ENCODE measurements at regions not wholly inside any gene's neighbourhood (a gene's known extent, or its start where the extent isn't known, plus 50 kb on each side); places are given as distances from the start of the nearest gene placed in this dataset.

DNA sequence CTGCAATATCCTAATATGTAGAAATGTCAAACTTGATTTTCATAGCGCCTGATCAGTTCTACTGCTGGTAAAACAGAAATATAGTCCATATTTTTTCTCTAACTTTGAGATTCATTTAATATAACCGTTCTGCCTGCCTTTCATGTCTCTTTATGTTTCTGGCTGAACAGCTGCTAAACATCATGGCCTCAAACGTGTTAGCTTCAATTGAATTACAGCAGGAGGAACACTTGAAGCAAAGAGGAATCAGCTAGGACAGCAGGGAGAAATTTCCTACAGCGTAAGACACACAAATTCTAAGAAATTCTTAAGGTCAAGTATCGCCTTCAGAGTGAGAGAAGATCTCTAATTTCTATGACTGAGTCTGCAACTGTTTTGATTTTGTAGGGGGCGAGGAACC lies 433.2 kb downstream of the FBXO15 start:
- Mint-ChIP-seq H3K4me3 (ENCODE audit: unreplicated experiment) (no peak overlapping the region), H3K27me3 (ENCODE audit: unreplicated experiment) (no peaks in the 10 kb centered on the region), H3K9me3 (ENCODE audit: unreplicated experiment) (no peaks in the 10 kb centered on the region), H3K27ac (ENCODE audit: unreplicated experiment) (no peak overlapping the region), H3K36me3 (ENCODE audit: unreplicated experiment) (no peaks in the 10 kb centered on the region), H3K4me1 (ENCODE audit: low read depth, unreplicated experiment) (no peaks in the 10 kb centered on the region)
- no peak for TF ChIP-seq CTCF (IDR thresholded peaks at IDR 0.05; ENCODE audit: partially characterized antibody, unreplicated experiment)
- DNase-seq, result no peak

GRCh38 chr18:73711256-73711655 lies 436.4 kb downstream of the FBXO15 start:
- DNase-seq, result no peak
- no peak overlapping the region for H3K27ac Mint-ChIP-seq (ENCODE audit: unreplicated experiment)
- no peaks in the 10 kb centered on the region for H3K4me1 Mint-ChIP-seq (ENCODE audit: low read depth, unreplicated experiment)
- no peak overlapping the region for H3K4me3 Mint-ChIP-seq (ENCODE audit: unreplicated experiment)
- no peak for TF ChIP-seq CTCF (IDR thresholded peaks at IDR 0.05; ENCODE audit: partially characterized antibody, unreplicated experiment)
- H3K9me3 Mint-ChIP-seq (ENCODE audit: unreplicated experiment), result no peaks in the 10 kb centered on the region
- no peaks in the 10 kb centered on the region for H3K27me3 Mint-ChIP-seq (ENCODE audit: unreplicated experiment)
- H3K36me3 Mint-ChIP-seq (ENCODE audit: unreplicated experiment), result no peaks in the 10 kb centered on the region

DNA sequence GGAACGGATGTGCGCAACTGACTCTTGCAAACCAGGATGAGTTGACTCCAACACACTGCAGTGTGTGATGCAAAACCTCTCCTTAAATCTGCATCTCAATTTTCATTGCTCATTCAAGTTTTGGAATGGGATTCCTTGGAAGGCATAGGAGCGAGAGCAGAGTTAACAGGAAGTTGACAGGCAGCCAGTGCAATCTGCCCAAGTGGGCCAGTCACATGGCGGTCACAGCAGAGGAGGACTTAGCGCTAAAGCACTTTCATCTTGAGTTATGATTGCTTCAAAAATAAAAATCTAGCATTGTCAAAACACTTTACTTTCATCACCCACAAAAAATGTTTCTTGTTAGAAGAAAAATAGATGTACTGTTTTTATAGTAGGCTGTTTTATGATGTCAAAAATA lies 439.0 kb downstream of the FBXO15 start:
- Mint-ChIP-seq H3K4me3 (ENCODE audit: unreplicated experiment) (no peak overlapping the region), H3K9me3 (ENCODE audit: unreplicated experiment) (no peaks in the 10 kb centered on the region), H3K4me1 (ENCODE audit: low read depth, unreplicated experiment) (no peaks in the 10 kb centered on the region)

DNA sequence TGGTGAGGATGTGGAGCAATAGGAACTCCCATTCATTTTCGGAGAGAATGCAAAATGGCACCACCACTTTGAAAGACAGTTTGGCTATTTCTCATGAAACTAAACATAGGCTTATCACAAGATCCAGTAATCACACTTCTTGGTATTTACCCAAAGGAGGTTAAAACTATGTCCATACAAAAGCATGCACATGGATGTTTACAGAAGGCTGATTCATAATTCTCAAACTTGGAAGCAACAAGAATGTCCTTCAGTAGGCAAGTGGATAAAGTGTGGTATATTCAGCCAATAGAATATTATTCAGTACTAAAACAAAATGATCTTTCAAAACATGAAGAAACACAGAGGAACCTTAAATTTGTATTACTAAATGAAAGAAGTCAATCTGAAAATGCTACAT lies 440.6 kb downstream of the FBXO15 start:
- Mint-ChIP-seq H3K4me3 (ENCODE audit: unreplicated experiment) (no peak overlapping the region), H3K4me1 (ENCODE audit: low read depth, unreplicated experiment) (no peaks in the 10 kb centered on the region), H3K36me3 (ENCODE audit: unreplicated experiment) (no peaks in the 10 kb centered on the region), H3K27ac (ENCODE audit: unreplicated experiment) (no peak overlapping the region), H3K9me3 (ENCODE audit: unreplicated experiment) (no peaks in the 10 kb centered on the region), H3K27me3 (ENCODE audit: unreplicated experiment) (no peaks in the 10 kb centered on the region)
- no peak for DNase-seq
- no peak for TF ChIP-seq CTCF (IDR thresholded peaks at IDR 0.05; ENCODE audit: partially characterized antibody, unreplicated experiment)

More for the DNA sequence above, 439.0 kb downstream of the FBXO15 start:
- Mint-ChIP-seq H3K27ac (ENCODE audit: unreplicated experiment) (no peak overlapping the region), H3K36me3 (ENCODE audit: unreplicated experiment) (no peaks in the 10 kb centered on the region), H3K27me3 (ENCODE audit: unreplicated experiment) (no peaks in the 10 kb centered on the region)
- no peak for TF ChIP-seq CTCF (IDR thresholded peaks at IDR 0.05; ENCODE audit: partially characterized antibody, unreplicated experiment)
- DNase-seq, result no peak

DNA sequence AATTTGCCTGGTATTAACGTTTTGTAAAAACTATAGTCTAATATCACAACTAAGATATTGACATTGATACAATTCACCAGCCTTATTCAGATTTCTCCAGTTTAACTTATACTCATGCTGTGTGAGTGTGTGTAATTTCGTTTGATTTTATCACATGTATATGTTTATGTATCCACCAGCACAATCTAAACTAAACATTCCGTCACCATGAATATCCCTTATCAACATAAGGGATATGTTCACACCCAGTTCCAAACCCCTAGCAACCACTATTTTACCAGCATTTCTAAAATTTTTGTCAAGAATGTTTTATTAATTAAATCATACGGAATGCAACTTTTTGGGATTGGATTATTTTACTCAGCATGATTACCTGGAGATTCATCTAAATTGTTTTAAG lies 450.3 kb downstream of the FBXO15 start:
- H3K9me3 Mint-ChIP-seq (ENCODE audit: unreplicated experiment), result no peaks in the 10 kb centered on the region
- no peak for TF ChIP-seq CTCF (IDR thresholded peaks at IDR 0.05; ENCODE audit: partially characterized antibody, unreplicated experiment)
- H3K27ac Mint-ChIP-seq (ENCODE audit: unreplicated experiment), result no peak overlapping the region
- no peak for DNase-seq
- H3K4me1 Mint-ChIP-seq (ENCODE audit: low read depth, unreplicated experiment), result no peaks in the 10 kb centered on the region
- no peaks in the 10 kb centered on the region for H3K27me3 Mint-ChIP-seq (ENCODE audit: unreplicated experiment)
- H3K36me3 Mint-ChIP-seq (ENCODE audit: unreplicated experiment), result no peaks in the 10 kb centered on the region
- no peak overlapping the region for H3K4me3 Mint-ChIP-seq (ENCODE audit: unreplicated experiment)

Measured in glutamatergic neuron (in vitro differentiated cells).